ENCODE measurements at regions not wholly inside any gene's neighbourhood (a gene's known extent, or its start where the extent isn't known, plus 50 kb on each side); places are given as distances from the start of the nearest gene placed in this dataset.

GRCh38 chr4:160117686-160118085 lies 1014.8 kb downstream of the RAPGEF2 start:
- TF ChIP-seq, protein P1, sequence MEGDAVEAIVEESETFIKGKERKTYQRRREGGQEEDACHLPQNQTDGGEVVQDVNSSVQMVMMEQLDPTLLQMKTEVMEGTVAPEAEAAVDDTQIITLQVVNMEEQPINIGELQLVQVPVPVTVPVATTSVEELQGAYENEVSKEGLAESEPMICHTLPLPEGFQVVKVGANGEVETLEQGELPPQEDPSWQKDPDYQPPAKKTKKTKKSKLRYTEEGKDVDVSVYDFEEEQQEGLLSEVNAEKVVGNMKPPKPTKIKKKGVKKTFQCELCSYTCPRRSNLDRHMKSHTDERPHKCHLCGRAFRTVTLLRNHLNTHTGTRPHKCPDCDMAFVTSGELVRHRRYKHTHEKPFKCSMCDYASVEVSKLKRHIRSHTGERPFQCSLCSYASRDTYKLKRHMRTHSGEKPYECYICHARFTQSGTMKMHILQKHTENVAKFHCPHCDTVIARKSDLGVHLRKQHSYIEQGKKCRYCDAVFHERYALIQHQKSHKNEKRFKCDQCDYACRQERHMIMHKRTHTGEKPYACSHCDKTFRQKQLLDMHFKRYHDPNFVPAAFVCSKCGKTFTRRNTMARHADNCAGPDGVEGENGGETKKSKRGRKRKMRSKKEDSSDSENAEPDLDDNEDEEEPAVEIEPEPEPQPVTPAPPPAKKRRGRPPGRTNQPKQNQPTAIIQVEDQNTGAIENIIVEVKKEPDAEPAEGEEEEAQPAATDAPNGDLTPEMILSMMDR (IDR thresholded peaks at IDR 0.05; ENCODE audit: low read length) = no peak
- no peak for TF ChIP-seq EZH2 (optimal IDR thresholded peaks at IDR 0.05; ENCODE audit: low read depth, low read length)

All from MM.1S (cell line).